ENCODE measurements at regions not wholly inside any gene's neighbourhood (a gene's known extent, or its start where the extent isn't known, plus 50 kb on each side); places are given as distances from the start of the nearest gene placed in this dataset.

DNA sequence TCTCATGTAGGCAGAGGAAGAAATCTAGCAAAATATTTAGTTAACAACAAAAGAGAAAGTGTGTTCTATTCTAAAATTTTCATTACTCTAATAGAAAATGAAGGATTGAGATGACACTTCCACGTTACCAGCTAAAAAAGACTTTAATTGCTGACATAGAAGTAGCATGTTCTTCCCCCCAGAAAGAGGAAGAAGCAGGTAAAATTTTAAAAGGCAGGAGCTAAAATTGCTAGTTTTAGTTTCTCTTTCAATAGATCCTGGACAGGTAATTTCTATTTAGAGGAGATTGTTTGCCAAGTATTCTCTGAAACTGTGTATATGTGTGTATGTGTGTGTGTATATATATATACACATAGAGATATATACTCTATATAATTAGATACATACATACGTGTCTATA is 248.1 kb upstream of the FMN2 start:
- TF ChIP-seq GABPA (IDR thresholded peaks at IDR 0.05; ENCODE audit: low read depth), result no peak
- TF ChIP-seq, protein P1, sequence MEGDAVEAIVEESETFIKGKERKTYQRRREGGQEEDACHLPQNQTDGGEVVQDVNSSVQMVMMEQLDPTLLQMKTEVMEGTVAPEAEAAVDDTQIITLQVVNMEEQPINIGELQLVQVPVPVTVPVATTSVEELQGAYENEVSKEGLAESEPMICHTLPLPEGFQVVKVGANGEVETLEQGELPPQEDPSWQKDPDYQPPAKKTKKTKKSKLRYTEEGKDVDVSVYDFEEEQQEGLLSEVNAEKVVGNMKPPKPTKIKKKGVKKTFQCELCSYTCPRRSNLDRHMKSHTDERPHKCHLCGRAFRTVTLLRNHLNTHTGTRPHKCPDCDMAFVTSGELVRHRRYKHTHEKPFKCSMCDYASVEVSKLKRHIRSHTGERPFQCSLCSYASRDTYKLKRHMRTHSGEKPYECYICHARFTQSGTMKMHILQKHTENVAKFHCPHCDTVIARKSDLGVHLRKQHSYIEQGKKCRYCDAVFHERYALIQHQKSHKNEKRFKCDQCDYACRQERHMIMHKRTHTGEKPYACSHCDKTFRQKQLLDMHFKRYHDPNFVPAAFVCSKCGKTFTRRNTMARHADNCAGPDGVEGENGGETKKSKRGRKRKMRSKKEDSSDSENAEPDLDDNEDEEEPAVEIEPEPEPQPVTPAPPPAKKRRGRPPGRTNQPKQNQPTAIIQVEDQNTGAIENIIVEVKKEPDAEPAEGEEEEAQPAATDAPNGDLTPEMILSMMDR (IDR thresholded peaks at IDR 0.05; ENCODE audit: insufficient read depth, low read length), result no peak
- no peak for TF ChIP-seq POLR2AphosphoS5 (IDR thresholded peaks at IDR 0.05; ENCODE audit: low read depth)
